HFF-Myc (cell line): ENCODE measurements at regions not wholly inside any gene's neighbourhood (a gene's known extent, or its start where the extent isn't known, plus 50 kb on each side); places are given as distances from the start of the nearest gene placed in this dataset.

Source experiments
- DNase-seq: peaks from one replicate; pipeline ENCODE4 v3.0.0-alpha.2; 2011; ENCODE audit warnings: low read depth; ENCODE audit errors: extremely low read depth
- H3K4me3 ChIP-seq: replicated peaks from 2 replicates; pipeline ENCODE4 v1.5.1; 2011; ENCODE audit warnings: low read depth, mild to moderate bottlenecking, control low read depth, low read length
- CTCF ChIP-seq: IDR thresholded peaks from 2 replicates; pipeline ENCODE4 v1.5.1; 2012; ENCODE audit warnings: mild to moderate bottlenecking, low read depth, low read length, control low read depth; ENCODE audit errors: missing control alignments

GRCh38 chr18:43705850-43706249 lies 428.6 kb upstream of the SYT4 start:
- TF ChIP-seq CTCF = no peak
- no peak for DNase-seq

GRCh38 chr18:43710135-43710534 lies 432.8 kb upstream of the SYT4 start:
- no peak for DNase-seq
- H3K4me3 ChIP-seq = no peak overlapping the region

More at GRCh38 chr18:43705850-43706249, 428.6 kb upstream of the SYT4 start:
- H3K4me3 ChIP-seq = no peak overlapping the region

GRCh38 chr18:43714343-43715010 lies 437.2 kb upstream of the SYT4 start:
- no peak for DNase-seq
- H3K4me3 ChIP-seq = no peak overlapping the region
- TF ChIP-seq CTCF = no peak

More at GRCh38 chr18:43710135-43710534, 432.8 kb upstream of the SYT4 start:
- TF ChIP-seq CTCF = no peak

GRCh38 chr18:43719267-43719795 lies 442.0 kb upstream of the SYT4 start:
- no peak for TF ChIP-seq CTCF
- DNase-seq = no peak
- H3K4me3 ChIP-seq = no peak overlapping the region

- DNase-seq = no peak
- TF ChIP-seq CTCF = no peak
- no peak overlapping the region for H3K4me3 ChIP-seq
These were observed 442.8 kb upstream of the SYT4 start for GRCh38 chr18:43720041-43720440.

GRCh38 chr18:43735570-43735969 lies 458.3 kb upstream of the SYT4 start:
- H3K4me3 ChIP-seq = no peak overlapping the region
- TF ChIP-seq CTCF = no peak
- DNase-seq = no peak
